ENCODE measurements at regions not wholly inside any gene's neighbourhood (a gene's known extent, or its start where the extent isn't known, plus 50 kb on each side); places are given as distances from the start of the nearest gene placed in this dataset.
A peak's percentile ranks its signal among the peaks of the same experiment; 100 is the strongest.
"Not testable (repeated sequence)": the region's sequence is repeated elsewhere in the genome, so short reads cannot be mapped to it uniquely, and the experiment has no call there.

GRCh38 chrX:115912372-115912897, 258.1 kb upstream of the AGTR2 start:
- DNase-seq = no peak

- DNase-seq = no peak
These were observed 257.0 kb upstream of the AGTR2 start for GRCh38 chrX:115913575-115913974.

- not testable (repeated sequence) for DNase-seq
These were observed 254.9 kb upstream of the AGTR2 start for GRCh38 chrX:115915625-115916024.

- DNase-seq = no peak
These were observed 241.1 kb upstream of the AGTR2 start for GRCh38 chrX:115929480-115929879.

- DNase-seq = no peak
These were observed 234.5 kb upstream of the AGTR2 start for GRCh38 chrX:115936008-115936407.

GRCh38 chrX:115939070-115939469, 231.5 kb upstream of the AGTR2 start:
- no peak for DNase-seq

- no peak for DNase-seq
These were observed 230.8 kb upstream of the AGTR2 start for GRCh38 chrX:115939636-115940160.

GRCh38 chrX:115940348-115940747, 230.2 kb upstream of the AGTR2 start:
- no peak for DNase-seq

- DNase-seq = no peak
These were observed 229.6 kb upstream of the AGTR2 start for GRCh38 chrX:115940888-115941332.

GRCh38 chrX:115941388-115941787, 229.2 kb upstream of the AGTR2 start:
- no peak for DNase-seq

GRCh38 chrX:115946059-115946458, 224.5 kb upstream of the AGTR2 start:
- no peak for DNase-seq

- DNase-seq = no peak
These were observed 222.3 kb upstream of the AGTR2 start for GRCh38 chrX:115948018-115948923.

- no peak for DNase-seq
These were observed 220.4 kb upstream of the AGTR2 start for GRCh38 chrX:115949900-115950822.

GRCh38 chrX:115952417-115953092, 218.0 kb upstream of the AGTR2 start:
- DNase-seq = no peak

- DNase-seq = no peak
These were observed 212.6 kb upstream of the AGTR2 start for GRCh38 chrX:115957862-115958490.

GRCh38 chrX:115958687-115959359, 211.7 kb upstream of the AGTR2 start:
- DNase-seq = no peak

- DNase-seq = no peak
These were observed 210.0 kb upstream of the AGTR2 start for GRCh38 chrX:115960440-115961084.

- DNase-seq = no peak
These were observed 203.6 kb upstream of the AGTR2 start for GRCh38 chrX:115966920-115967319.

GRCh38 chrX:115968436-115969252, 201.9 kb upstream of the AGTR2 start:
- DNase-seq = peak; percentile 84

- DNase-seq = no peak
These were observed 199.8 kb upstream of the AGTR2 start for GRCh38 chrX:115970718-115971117.

Data from NCI-H1105 treated with DMSO at 0.1 percent for 48 hours (cell line).